Neutrophil (primary cell): ENCODE measurements at regions not wholly inside any gene's neighbourhood (a gene's known extent, or its start where the extent isn't known, plus 50 kb on each side); places are given as distances from the start of the nearest gene placed in this dataset.

Experiments
- H3K27ac ChIP-seq: fragments of 200-600 bp; sonication (generic); 2 replicates; pipeline ENCODE4 v1.5.1; 2016; ENCODE audit warnings: mild to moderate bottlenecking, moderate library complexity
- H3K27me3 ChIP-seq: fragments of 200-600 bp; sonication (generic); 2 replicates; pipeline ENCODE4 v1.6.0; 2016; ENCODE audit warnings: mild to moderate bottlenecking
- H3K36me3 ChIP-seq: fragments of 200-600 bp; sonication (generic); 2 replicates; pipeline ENCODE4 v1.5.1; 2017
- H3K4me1 ChIP-seq, 2 experiments: fragments of 200-600 bp in 1 of 2; sonication (generic) in 1 of 2; 1 replicate in 1 of 2; 2 replicates in 1 of 2; pipeline versions ENCODE4 v1.5.1 to v1.6.1; 2013 to 2016; ENCODE audit warnings: low read depth in 1 of 2, low read length in 1 of 2, mild to moderate bottlenecking in 1 of 2, moderate library complexity in 1 of 2; ENCODE audit not compliant: control insufficient read depth in 1 of 2, insufficient read depth in 1 of 2
- H3K4me3 ChIP-seq, 2 experiments: fragments of 200-600 bp in 1 of 2; sonication (generic) in 1 of 2; 1 replicate in 1 of 2; 2 replicates in 1 of 2; pipeline ENCODE4 v1.5.1; 2013 to 2016; ENCODE audit warnings: low read depth in 1 of 2, low read length in 1 of 2, mild to moderate bottlenecking in 1 of 2, moderate library complexity in 1 of 2
- H3K9me3 ChIP-seq: fragments of 200-600 bp; sonication (generic); 2 replicates; pipeline ENCODE4 v1.5.1; 2016
- TF ChIP-seq, protein P1 (sequence below): fragments of 200-600 bp; sonication (generic); IDR thresholded peaks from 2 replicates; pipeline ENCODE4 v1.5.1; 2016; ENCODE audit warnings: antibody characterized with exemption

DNA sequence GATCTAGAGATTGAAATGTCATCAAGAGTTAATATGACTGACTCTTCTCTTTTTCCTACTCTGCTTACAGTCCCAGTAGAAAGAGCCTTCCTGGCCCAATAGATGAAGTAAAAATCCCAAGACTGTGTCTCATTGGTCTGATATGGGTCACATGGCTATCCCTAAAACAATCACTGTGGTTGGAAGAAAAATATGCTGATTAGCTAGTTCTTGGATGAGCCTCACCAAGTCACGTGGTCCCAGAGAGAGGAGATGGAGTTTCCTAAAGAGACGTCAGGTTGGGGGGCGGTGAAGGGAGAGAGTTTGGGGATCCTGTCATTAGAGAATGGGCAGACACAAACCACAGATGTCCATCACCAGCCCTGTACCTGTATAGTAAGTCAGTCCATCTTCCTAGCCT lies 466.3 kb downstream of the HAPSTR1 start:
- TF ChIP-seq, protein P1, sequence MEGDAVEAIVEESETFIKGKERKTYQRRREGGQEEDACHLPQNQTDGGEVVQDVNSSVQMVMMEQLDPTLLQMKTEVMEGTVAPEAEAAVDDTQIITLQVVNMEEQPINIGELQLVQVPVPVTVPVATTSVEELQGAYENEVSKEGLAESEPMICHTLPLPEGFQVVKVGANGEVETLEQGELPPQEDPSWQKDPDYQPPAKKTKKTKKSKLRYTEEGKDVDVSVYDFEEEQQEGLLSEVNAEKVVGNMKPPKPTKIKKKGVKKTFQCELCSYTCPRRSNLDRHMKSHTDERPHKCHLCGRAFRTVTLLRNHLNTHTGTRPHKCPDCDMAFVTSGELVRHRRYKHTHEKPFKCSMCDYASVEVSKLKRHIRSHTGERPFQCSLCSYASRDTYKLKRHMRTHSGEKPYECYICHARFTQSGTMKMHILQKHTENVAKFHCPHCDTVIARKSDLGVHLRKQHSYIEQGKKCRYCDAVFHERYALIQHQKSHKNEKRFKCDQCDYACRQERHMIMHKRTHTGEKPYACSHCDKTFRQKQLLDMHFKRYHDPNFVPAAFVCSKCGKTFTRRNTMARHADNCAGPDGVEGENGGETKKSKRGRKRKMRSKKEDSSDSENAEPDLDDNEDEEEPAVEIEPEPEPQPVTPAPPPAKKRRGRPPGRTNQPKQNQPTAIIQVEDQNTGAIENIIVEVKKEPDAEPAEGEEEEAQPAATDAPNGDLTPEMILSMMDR, result no peak
- no peaks in the 10 kb centered on the region for H3K27me3 ChIP-seq
- H3K4me1 ChIP-seq, result no peaks in the 10 kb centered on the region
- H3K4me3 ChIP-seq, result no peak overlapping the region
- no peak overlapping the region for H3K27ac ChIP-seq
- no peaks in the 10 kb centered on the region for H3K9me3 ChIP-seq
- no peaks in the 10 kb centered on the region for H3K36me3 ChIP-seq

DNA sequence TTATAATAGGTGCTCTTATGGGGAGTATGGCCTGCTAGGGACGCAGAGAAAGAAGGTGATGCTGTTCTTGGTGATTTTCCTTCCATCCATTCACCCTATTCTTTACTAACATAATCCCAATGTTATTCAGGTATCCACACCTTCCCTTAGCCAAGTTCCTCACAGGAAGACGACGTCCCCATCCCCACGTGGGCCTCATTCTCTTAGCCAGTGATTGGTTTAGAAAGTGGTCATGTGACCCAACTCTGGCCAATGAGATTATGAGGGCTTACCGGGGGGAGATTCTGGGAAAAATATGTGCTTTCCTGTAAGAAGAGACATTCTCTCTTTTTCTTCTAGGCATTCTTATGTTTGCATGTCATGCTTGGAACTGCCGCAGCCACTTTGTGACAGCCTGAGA lies 474.7 kb downstream of the HAPSTR1 start:
- H3K36me3 ChIP-seq, result no peaks in the 10 kb centered on the region
- H3K4me1 ChIP-seq, result no peaks in the 10 kb centered on the region
- H3K9me3 ChIP-seq, result no peaks in the 10 kb centered on the region
- no peak overlapping the region for H3K4me3 ChIP-seq
- H3K27ac ChIP-seq, result no peak overlapping the region
- TF ChIP-seq, protein P1, result no peak
- H3K27me3 ChIP-seq, result no peaks in the 10 kb centered on the region

DNA sequence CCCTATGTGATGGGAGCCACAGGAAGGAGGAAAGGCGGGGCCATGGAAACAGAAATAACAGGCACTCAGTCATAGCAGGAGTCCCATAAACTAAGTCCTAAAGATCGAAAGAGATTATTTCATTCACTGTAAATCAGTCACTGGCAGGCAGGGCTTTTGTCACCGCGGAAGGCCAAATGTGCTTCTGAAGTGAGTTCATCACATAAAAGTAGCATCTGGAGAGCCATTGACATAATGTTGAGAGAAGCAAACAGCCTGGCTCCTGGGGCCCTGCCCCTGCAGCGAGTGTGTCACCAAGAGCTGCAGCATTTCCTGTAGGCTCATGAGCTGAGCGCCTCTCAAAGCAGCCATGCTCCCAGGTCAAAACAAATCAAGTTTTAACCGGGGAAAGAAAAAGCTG lies 476.2 kb downstream of the HAPSTR1 start:
- TF ChIP-seq, protein P1, result no peak
- Histone ChIP-seq H3K4me3 (no peak overlapping the region), H3K27ac (no peak overlapping the region), H3K4me1 (no peaks in the 10 kb centered on the region), H3K9me3 (no peaks in the 10 kb centered on the region), H3K36me3 (no peaks in the 10 kb centered on the region), H3K27me3 (no peaks in the 10 kb centered on the region)

DNA sequence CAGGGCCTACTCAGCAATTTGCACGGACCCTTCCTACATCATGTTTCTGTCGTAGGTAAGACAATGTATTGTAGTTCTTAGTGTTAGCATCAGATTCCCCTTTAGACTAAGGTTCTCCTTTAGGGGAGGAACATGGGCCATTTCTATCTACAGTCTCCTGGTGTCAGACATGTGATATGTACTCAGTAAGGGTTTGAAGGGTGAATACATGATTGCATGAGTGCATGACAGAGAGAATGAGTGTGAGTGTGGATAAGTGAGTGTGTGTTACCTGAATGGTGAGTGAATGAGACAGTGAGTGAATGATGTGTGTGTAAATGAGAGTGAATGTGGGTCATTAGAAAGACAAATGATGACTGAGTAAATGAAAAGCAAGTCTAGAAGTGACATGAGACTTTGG lies 476.8 kb downstream of the HAPSTR1 start:
- Histone ChIP-seq H3K27me3 (no peaks in the 10 kb centered on the region), H3K36me3 (no peaks in the 10 kb centered on the region), H3K27ac (no peak overlapping the region), H3K4me3 (no peak overlapping the region), H3K4me1 (no peaks in the 10 kb centered on the region), H3K9me3 (no peaks in the 10 kb centered on the region)
- TF ChIP-seq, protein P1, result no peak

DNA sequence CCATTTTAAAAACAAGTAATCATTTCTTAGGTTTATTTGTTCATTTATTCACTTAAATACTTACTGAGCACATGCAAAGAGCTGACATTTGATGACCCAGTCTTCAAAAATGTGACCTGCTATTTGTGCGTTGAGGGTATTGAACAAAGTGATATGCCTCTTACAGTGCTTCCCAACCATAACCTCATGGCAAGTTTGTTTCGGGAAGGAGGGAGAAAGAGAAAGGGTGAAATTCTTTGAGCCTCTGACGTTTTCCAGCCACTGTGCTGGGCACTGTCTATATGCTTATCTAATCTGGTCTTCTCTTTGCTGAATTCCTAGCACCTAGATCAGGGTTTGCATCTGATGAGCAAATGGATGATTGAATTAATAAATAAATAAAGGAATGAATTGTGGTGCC lies 479.1 kb downstream of the HAPSTR1 start:
- Histone ChIP-seq H3K27me3 (no peaks in the 10 kb centered on the region), H3K36me3 (no peaks in the 10 kb centered on the region), H3K4me1 (no peaks in the 10 kb centered on the region), H3K27ac (no peak overlapping the region), H3K9me3 (no peaks in the 10 kb centered on the region), H3K4me3 (no peak overlapping the region)
- TF ChIP-seq, protein P1, result no peak

DNA sequence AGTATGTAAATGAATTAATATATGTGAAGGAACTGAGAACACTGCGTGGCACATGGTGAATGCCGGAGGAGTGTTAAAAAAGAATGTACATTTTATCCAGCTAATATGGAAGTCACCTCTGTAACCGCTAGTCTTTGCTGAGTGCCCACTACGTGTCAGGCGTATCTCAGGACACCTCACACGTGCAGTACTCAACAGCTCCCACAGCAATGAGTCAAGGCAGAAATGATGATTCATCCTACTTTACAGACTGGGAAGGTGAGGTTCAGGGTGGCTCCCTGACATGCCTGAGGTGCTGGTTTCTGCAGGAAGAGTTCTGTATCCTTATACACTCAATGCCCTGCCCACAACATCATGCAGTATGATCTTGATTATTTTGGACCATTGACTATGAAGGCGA lies 487.0 kb downstream of the HAPSTR1 start:
- Histone ChIP-seq H3K27me3 (no peaks in the 10 kb centered on the region), H3K4me3 (no peak overlapping the region), H3K9me3 (no peaks in the 10 kb centered on the region), H3K4me1 (no peaks in the 10 kb centered on the region), H3K36me3 (no peaks in the 10 kb centered on the region), H3K27ac (no peak overlapping the region)
- TF ChIP-seq, protein P1, result no peak
